Astrocyte of the spinal cord (primary cell): ENCODE measurements at regions not wholly inside any gene's neighbourhood (a gene's known extent, or its start where the extent isn't known, plus 50 kb on each side); places are given as distances from the start of the nearest gene placed in this dataset.

Experiments used
- DNase-seq: peaks from one replicate; pipeline ENCODE4 v3.0.0; 2011; ENCODE audit warnings: low read depth, low spot score
- H3K4me3 ChIP-seq: 2 replicates; pipeline ENCODE4 v1.5.1; 2011; ENCODE audit warnings: low read depth, mild to moderate bottlenecking, low read length, moderate library complexity
- in situ Hi-C: cut with HindIII; loops from 2 replicates; pipeline ENCODE4 v1.10.0; 2017; ENCODE audit warnings: low sequenced_read_pairs
- TF ChIP-seq, protein P1 (sequence below): IDR thresholded peaks from 2 replicates; pipeline ENCODE4 v1.5.1; 2012; ENCODE audit warnings: low read depth, mild to moderate bottlenecking, low read length, inconsistent platforms

GRCh38 chr2:15747603-15748471 lies 156.2 kb downstream of the DDX1 start:
- in situ Hi-C loops, result no loop called here
- no peak for DNase-seq
- TF ChIP-seq, protein P1, sequence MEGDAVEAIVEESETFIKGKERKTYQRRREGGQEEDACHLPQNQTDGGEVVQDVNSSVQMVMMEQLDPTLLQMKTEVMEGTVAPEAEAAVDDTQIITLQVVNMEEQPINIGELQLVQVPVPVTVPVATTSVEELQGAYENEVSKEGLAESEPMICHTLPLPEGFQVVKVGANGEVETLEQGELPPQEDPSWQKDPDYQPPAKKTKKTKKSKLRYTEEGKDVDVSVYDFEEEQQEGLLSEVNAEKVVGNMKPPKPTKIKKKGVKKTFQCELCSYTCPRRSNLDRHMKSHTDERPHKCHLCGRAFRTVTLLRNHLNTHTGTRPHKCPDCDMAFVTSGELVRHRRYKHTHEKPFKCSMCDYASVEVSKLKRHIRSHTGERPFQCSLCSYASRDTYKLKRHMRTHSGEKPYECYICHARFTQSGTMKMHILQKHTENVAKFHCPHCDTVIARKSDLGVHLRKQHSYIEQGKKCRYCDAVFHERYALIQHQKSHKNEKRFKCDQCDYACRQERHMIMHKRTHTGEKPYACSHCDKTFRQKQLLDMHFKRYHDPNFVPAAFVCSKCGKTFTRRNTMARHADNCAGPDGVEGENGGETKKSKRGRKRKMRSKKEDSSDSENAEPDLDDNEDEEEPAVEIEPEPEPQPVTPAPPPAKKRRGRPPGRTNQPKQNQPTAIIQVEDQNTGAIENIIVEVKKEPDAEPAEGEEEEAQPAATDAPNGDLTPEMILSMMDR, result no peak
- H3K4me3 ChIP-seq, result no peak overlapping the region

DNA sequence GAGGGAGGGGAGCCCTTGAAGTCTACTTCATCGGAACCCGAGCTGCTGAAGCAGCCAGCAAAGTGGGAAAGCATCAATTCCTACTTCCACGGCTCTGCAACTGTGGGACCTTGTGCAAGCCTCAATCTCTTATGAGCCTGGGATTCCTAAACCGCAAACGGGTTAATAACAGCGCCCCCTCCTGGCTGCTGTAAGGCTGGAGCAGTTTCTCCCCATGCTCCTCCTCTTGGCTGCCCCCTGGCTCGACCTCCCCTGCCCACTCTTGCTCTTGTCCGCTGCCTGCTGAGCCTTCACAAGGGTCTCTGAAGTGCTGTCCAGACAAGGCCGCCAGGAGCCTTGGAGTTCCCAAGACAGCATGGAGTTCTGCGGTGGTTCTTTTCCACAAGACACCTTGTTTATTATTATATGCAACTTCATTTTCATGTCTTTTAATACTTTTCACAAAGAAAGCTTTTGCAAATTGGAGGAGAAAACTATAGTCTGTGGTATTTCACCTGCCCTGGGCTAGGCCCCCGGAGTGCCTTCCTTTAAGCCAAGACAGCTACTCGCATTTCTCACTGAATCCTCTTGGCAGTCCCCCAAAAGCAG lies 157.2 kb downstream of the DDX1 start:
- H3K4me3 ChIP-seq, result no peak overlapping the region
- DNase-seq, result no peak
- TF ChIP-seq, protein P1, result peak; percentile 28
- in situ Hi-C loops, result no loop called here

DNA sequence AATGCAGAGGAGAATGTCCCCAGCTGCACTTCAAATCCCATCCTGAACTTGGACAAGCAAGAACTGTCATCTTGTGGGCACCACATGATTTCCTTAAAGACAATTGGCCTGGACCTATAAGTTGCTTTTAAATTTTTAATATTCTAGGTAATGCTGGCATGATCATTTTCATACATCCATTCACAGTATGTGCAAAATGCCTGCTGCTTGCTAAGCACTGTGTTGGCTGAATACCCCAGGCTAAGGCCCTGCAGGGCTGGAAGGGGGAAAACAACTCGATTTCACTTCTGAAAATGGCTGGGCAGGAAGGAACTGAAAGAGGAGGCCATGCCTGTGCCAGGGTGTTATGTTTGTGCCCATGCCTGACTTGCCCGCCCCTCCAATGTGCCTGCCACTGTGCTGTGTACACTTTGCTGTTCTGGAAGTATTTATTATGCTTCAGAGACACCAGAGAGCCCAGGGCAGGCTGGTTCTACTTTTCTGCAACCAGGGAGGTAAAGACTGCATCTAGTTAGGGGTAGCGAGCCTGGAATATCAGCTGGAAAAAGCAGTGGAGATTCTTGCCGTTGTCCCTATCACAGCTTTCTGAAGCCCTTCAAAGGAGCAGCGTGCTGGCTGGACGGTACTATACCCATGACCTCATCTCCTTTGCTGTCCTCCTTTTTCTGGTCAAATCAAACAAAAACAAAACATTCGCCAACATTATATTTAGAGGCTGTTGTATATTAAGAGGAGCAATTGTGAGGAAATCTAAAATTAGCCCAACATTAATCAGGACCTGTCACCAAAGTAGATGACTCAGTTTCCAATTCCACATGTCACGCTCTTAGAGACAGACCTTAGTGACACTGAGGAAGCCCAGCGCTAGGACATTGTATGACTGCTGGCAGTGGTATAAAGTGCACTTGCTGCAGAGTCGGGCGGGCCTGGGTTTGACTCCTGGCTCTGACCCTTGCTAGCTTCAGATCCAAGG lies 158.1 kb downstream of the DDX1 start:
- TF ChIP-seq, protein P1, result no peak
- no peak overlapping the region for H3K4me3 ChIP-seq
- no peak for DNase-seq
- in situ Hi-C loops, result no loop called here

GRCh38 chr2:15750433-15750814 lies 158.8 kb downstream of the DDX1 start:
- TF ChIP-seq, protein P1, result no peak
- in situ Hi-C loops, result no loop called here

GRCh38 chr2:15750822-15751329 lies 159.2 kb downstream of the DDX1 start:
- no peak for DNase-seq
- TF ChIP-seq, protein P1, result no peak
- in situ Hi-C loops, result no loop called here
- no peak overlapping the region for H3K4me3 ChIP-seq

More at GRCh38 chr2:15750433-15750814, 158.8 kb downstream of the DDX1 start:
- H3K4me3 ChIP-seq, result no peak overlapping the region
- no peak for DNase-seq

- H3K4me3 ChIP-seq, result no peak overlapping the region
- in situ Hi-C loops, result no loop called here
- no peak for DNase-seq
- TF ChIP-seq, protein P1, result no peak
Measured at GRCh38 chr2:15751477-15751876, 159.8 kb downstream of the DDX1 start.
